ENCODE measurements at regions not wholly inside any gene's neighbourhood (a gene's known extent, or its start where the extent isn't known, plus 50 kb on each side); places are given as distances from the start of the nearest gene placed in this dataset.
A peak's percentile ranks its signal among the peaks of the same experiment; 100 is the strongest.

DNA sequence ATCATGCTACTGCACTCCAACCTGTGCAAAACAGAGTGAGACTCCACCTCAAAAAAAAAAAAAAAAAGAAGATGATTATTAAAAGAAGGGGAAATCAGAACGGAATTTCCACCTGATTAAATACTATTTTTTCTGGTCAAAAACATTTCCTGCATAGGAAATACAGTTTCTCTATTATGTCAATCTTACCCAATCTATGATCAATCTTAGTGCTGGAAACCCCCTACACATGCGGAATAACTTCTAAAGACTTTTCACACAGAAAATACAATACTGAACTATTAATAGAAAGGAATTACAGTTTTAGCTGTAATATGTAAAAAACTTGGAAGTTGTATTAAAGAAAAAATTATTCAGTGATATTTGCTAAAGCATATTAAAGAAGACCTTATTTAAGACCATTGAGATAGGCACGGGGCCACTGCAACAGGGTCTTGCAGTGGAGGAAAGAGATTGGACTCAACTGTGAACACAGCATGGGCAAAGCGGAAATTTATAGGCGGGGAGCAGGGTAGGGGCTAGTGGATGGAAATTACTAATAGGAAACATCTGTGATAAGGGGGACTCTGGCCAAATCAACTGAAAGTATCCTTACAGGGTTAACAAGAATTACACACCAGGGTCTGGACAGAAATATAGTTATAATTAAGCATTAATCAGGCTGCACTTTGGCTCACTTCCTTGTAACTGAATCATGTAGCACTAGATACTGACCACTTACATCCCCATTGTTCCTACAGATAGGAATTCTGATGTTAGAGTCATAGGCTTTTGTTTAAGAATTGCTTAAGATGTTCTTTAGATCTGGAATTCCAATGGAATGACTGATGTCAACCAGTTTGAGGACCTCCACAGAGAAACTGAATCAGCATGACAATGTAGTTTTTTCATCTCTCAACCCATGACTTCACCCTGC lies 411.5 kb upstream of the DDI1 start:
- peak; percentile 38 for DNase-seq (ENCODE audit: low spot score)

DNA sequence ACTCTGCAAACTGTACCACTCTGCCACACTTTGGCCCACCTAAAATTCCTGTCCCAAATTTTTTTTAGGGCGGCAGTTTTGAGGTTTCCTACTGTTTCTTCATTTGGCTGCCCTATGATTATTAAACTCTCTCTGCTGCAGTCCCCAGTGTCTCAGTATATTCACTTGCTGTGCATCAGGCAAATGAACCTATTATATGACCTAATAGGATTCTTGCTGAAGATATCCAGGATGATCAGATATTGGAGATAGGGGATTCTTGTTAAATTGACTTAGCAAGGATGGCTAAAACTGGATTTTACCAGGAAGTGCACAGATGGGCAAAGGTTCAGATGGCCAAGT lies 410.8 kb upstream of the DDI1 start:
- DNase-seq (ENCODE audit: low spot score) = no peak

DNA sequence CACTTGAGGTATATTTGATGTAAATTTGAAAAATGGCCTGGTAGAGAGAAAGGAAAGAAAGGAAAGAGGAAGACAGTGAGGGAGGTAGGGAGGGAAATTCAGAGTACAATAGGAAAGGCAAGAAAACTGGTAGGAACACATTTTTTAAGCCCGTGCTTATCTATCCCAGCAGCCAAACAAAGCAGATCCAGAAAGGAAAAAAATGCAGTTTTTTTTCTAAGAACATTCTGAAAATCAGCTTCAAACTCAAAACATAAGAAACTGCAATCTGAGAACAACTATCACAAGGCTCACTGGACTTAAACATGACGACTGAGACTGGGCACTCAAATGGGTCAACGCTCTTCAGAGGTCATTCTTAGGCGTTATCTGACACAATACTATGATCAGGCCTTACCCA lies 408.3 kb upstream of the DDI1 start:
- no peak for DNase-seq (ENCODE audit: low spot score)

DNA sequence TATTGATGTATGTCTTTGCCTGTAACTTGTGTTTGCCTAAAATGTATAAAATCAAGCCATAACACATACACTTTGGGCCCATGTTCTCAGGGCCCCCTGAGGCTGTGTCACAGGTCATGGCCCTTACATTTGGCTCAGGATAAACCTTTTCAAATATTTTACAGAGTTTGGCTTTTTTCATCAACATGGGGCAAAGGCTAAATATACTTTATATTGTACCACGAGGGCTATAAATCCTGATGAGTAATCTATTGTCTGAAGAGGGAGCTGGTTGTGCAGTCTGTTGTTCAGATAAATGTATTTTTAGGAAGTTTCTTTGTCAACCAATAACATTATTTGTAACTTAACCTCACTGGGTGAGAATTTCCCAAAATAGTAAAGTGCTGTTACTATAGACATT lies 404.6 kb upstream of the DDI1 start:
- DNase-seq (ENCODE audit: low spot score) = no peak

DNA sequence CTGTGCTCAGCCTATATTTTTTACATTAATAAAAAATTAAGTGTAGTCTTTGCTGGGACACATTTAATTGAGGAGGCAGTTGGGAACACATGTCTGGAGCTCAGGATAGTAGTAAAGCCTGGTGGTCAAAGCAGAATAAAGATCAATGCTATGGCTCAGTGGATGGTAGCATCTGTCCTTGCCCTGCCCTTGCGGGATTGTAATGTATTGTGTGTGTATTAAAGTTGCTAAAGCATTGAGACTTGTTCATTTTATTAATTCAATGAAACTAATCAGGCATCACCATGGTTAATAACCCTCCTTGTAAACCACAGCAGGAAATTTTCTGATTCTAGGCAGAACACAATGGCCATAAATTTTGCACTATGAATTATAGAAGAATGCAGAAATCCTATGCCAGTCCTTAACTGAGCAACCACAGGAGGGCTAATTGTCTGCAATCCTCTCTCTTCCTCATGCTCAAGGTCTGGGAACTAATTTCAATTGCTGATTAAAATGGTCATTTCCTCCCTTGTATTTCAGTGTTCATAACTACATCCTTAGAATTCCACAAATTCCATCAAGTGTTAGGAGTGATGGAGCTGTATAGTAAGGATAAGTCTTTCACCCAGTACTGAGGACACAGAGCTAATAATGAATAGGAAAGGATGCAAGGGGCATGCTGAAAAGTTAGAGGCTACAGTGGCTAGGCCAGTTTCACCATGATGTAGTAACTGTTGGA lies 403.2 kb upstream of the DDI1 start:
- DNase-seq (ENCODE audit: low spot score) = peak; percentile 22

DNA sequence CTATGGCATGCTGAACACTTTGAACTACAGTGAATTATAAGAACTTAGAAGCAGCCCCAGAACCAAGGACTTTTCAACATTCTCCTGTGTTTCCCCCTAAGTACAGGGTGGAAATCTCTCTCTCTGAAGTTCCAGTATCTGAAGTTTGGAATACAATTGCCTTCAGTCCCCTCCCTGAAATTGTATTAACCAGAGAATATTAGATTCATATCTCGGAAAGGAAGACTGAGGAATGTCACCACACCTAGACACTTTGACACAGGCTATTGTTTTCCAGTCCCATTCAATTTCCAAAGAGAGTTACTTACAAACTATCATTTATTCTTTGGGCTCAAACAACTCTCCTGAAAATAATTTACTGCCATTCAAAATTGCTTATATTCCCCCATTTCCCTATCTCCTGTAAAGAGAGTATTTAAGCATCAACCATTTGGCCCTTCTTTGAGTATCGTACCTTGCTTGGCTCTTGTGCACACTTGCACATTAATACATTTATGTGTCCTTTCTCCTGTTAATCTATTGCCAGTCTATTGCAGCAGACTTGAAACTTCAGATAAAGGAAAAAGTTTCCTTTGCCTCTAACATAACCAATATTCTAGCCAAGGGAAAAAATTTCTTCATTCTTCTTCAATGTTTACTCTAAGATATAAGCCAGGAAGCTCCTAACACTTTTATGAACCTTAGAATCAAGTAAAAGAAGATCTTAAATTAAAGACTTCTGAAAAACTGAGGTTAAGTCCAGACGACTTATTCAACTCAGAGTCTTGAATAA lies 402.4 kb upstream of the DDI1 start:
- no peak for DNase-seq (ENCODE audit: low spot score)

DNA sequence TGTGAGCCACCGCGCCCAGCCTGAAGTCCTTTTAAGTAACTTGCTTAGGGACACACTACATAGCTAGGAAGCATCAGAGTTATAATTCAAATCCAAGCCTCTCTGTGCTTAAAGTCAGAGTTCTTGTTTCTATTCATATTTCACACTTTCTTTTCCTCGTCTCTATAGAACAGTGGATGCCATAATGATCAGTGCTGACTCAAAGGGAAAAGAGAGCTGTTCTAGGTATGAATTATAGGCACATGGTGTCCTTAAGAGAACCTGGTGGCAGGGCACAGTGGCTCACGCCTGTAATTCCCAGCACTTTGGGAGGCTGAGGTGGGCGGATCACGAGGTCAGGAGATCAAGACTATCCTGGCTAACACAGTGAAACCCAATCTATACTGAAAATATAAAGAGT lies 400.2 kb upstream of the DDI1 start:
- DNase-seq (ENCODE audit: low spot score) = no peak

DNA sequence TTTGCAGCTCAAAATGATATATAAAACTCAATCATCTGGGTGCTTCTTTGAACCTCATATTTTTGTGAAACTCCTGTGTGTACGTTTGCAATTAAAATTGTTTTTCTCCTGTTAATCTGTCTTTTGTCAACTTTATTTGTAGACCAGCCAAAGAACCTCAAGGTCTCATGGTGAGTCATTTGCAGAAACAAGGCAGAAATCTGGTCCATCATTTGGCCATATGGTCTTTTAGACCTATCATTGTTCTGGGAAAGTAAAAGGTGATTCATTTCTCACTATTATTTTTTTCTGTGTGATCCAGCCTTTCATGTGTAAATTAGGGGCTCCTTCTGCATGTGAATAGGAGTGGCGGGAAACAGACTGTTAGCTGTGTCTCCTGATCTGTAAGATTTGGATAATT lies 399.1 kb upstream of the DDI1 start:
- DNase-seq (ENCODE audit: low spot score) = no peak

DNA sequence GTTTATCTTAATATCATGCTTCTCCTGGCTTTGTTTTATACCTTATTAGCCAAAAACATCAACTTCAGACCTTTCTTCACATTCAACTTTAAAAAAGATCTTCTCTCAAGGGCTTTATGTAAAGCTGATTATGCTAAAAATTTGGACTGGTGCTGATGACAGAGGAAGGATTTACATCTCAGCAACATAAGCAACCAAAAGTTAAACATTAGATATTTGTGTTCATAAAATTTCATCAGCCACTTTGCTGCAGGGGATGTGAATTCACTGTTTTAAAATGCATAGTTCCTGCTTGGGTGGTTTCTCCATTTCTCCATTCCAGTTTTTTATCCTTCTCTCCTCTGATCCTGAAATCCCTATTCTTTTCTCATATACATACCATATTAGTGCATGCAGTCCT lies 398.6 kb upstream of the DDI1 start:
- DNase-seq (ENCODE audit: low spot score) = no peak

DNA sequence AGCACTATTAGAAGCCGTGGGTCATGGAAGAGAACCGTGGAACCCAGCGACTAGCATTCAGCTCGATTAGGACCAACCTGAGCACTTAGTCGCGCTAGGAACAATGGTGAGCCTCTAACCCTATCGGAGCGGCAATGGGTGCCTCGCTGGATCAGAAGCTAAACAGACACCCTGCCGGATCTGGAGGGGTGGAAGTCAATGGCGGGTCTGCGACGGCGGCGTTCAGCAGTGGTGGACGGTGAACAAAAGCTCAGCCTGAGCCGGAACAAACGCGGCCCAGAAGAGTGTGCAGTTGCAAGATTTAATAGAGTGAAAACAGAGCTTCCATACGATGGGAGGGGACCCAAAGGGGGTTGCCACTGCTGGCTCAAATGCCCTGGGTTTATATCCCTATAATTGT lies 391.8 kb upstream of the DDI1 start:
- DNase-seq (ENCODE audit: low spot score) = no peak

DNA sequence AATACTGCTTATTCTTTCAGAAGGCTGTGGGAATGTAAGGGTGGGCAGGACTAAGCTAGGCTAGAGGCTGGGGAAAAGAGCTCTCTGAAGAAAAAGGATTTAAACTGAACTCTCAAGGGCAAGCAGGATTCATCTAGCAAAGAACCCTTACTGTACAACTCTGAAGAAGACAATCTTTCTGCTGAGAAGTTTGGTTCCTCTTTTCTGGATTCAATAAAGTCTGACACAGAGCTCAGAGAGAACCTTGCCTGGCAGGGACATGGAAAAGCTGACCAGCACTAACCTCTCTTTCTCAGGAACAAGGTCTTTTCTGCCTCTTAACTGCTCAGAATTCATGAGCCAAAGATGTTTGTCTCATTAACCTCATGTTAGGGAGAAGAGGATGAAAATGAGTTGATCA lies 388.4 kb upstream of the DDI1 start:
- no peak for DNase-seq (ENCODE audit: low spot score)

DNA sequence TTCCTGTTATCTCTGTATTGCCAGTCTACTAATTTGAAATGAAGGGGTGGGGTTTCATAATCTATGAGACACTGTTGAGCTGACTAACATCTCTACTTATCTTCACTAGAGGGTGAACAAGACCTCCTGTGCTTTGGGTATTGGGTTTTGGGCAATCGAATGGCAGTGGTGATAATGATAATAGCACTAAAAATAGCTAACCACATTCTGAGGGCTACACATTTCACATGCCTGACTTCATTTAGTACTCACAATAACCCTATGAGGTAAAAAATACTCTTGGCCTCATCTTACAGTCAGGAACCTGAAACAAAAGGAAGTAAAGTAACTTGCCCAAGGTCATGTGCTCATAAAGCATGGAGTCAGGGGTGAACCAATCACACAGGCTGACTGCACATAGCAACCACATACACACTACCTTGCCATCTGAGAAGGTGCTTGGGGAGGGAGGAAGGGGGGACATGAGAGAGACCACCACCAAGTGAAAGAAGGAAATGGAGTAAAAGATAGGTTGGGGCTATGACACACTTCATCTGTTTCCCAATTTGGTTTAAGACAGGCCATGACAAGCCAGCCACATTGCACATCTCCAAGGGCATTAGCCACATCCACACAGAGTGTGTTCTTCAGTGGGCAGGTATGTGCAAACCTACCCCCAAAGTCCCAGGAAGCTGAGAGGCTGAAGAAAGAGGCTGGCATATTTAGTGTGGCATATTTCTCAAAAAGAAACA lies 387.6 kb upstream of the DDI1 start:
- DNase-seq (ENCODE audit: low spot score) = no peak

DNA sequence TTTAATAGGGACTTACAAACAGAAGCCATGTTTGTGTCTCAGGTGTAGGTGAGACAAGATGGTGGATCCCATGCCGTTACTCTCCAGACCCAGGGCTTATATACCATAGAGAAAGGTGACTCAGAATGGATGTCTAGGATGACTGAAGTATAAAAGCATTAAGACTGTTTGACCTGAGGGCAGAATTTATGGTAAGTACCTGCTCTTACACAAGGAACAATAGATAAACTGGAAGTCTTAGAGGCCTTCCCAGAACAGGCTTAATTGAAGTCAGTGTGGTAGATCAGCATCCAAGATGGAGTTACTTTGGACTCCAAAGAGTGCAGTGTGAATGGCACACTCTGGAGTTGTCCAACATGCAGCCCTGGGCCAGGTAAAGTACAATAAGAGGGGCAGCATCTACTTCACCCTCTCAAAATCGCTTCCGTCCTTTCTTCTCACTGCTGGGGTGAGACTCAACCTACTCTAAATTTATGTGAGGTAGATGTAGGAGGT lies 387.0 kb upstream of the DDI1 start:
- no peak for DNase-seq (ENCODE audit: low spot score)

DNA sequence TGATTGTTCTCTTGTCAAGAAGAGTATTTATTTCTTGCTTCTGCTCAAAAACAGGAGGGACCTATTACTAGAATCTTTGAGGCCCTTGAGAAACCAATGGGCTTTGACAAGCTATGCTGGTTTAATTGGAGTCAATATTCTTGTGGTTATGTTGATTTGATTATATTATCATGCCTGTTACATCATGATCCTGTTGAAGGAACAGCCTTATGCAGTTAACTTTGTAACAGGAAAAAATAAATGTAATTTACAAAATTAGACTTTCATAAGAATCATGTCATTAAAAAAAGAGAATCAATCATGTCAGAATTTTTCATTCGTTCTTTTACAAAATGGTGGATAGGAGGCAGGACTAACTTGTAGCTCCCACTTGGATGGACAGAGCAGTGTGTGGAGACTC lies 386.1 kb upstream of the DDI1 start:
- no peak for DNase-seq (ENCODE audit: low spot score)

DNA sequence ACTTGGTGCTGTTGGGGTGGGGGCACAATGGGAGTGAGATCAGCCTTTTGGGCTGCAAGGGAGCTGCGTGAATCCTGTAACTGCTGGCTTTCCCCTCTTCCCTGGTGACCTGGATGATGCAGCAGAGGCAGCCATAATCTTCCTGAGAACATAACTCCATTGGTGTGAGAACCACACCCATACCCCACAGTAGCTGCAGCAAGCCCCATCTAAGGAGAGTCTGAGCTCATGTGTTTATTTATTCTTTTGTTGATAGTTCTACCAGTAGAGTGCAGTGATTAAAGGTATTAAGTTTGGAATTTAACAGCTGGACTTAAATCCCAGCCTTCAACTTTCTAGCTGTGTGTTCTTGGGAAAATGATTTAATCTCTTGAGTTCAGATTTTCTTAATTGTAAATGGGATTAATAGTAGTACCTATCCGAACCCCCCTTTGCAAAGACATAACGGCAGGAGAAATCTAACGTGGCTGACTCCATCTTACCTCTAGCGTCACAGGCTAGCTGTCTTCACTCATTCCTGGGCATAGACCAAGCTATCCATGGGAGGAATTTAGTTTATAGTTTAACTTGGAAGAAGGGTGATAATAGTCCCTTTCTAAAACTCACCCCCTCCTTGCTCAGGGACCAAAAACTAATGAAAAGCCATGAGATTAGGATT lies 385.0 kb upstream of the DDI1 start:
- no peak for DNase-seq (ENCODE audit: low spot score)

DNA sequence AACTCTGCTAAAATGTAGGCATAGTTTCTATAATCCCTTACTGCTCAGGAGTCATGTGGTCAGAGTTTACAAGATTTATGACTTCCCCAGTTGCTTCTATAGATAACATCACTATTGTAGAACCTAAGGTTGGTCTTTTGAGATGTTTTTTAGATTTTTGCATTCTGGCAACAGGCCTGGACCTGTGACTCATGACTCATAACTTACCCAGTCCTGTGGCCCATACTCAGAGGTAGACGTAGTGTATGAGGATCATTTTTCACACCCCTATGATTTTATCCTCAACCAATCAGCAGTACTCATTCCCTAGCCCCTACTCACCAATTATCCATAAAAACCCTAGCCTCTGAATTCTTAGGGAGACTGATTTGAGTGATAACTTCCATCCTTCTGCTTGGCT lies 384.4 kb upstream of the DDI1 start:
- no peak for DNase-seq (ENCODE audit: low spot score)

DNA sequence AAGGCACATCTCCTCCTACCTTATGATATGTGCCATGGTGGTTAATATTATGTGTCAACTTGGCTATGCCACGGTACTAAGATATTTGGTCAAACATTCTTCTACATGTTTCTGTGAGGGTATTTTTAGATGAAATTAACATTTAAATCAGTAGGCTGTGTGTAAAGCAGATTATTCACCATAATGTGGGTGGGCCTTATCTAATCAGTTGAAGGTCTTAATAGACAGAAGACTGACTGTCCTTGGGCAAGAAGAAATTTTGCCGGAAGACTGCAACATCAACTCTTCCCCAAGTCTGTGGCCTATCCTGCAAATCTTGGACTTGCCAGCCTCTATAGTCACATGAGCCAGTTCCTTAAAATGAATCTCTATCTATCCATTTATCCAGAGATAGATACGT lies 380.1 kb upstream of the DDI1 start:
- DNase-seq (ENCODE audit: low spot score) = no peak

DNA sequence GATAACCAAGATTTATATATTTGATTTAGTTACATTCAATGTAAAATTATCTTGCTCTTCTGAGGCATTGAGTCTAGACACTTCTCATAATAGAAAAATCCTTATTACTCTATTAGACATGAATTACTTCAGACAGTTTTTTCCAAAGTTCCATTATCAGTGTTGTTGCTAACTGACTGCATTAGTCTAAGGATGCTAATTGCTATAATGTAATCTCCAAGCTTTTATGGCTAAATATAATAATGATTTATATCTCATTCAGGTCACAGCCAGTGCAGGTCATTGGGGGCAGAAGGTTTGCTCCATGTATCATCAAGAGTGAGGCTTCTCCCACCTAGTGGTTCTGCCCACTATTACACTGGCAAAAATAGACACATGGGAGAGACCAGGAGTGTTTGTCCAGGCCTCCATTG lies 377.2 kb upstream of the DDI1 start:
- no peak for DNase-seq (ENCODE audit: low spot score)

DNA sequence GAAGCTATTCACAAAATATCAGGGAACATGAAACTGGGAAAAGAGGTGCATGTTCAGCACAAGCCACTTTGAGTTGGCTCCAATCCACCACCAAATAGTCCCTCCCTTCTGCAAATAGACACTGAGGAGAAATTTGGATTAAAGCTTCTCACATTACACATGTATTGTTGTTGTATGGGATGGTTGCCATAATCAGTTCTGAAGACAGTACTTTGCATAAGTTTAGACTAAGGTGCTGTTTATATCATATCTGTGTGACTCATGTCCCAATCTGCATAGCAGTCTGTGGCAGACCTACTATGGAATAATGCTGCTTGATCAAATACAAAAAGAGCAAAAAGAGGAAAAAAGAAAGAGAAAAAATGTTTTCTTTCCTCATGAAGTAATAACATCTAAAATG lies 376.7 kb upstream of the DDI1 start:
- no peak for DNase-seq (ENCODE audit: low spot score)

DNA sequence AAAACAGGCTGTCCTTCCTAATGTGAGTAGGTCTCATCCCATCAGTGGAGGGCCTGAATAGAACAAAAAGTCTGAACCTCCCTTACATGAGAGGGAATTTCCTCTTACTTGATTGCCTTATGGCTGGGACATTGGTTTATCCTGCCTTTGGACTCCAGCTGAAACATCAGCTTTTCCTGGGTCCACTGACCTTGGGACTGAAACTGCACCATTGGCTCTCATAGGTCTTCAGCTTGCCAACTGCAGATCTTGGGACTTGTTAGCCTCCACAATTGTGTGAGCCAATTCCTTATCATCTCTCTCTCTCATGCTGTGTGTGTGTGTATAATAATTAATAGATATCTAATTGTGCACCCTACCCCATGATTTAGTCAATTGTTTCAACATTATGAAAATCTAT lies 375.3 kb upstream of the DDI1 start:
- DNase-seq (ENCODE audit: low spot score) = no peak

DNA sequence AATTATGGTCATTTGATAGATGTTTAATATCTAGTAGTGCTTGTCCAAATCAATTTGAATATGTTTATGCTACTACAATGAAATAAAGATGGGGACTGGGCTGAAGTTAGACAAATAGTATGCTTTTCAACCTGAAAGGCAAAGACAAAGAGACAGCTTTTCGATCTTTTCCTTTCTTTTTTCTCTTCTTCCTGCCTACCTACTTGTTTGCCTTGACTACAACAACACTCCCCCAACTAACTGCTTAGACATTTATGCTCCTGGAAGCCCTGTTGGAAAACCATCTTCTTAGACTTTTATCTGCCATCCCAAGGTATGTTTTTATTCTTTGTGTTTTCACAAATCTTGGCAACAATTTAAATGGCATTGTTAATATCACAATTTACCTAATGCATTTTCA lies 374.4 kb upstream of the DDI1 start:
- no peak for DNase-seq (ENCODE audit: low spot score)

DNA sequence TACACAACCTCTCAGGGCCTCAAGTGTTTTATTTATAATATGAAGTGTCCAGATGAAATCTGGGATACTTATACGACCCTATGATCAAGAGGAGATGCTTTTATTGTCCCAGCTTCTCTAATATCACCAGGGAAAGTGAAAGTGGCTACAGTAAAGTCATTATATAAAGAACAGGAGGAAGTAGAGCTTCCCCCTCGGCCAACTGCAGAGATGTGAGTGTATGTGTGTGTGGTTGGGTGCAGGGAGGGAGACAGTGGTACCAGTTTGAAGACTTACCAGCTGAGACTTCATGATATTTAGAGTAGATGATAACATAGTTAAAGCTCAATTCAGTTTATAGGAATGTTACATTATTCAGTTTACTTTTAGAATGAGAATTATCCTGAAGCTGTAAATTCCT lies 373.6 kb upstream of the DDI1 start:
- DNase-seq (ENCODE audit: low spot score) = no peak
